GM21360 (cell line): ENCODE measurements at regions not wholly inside any gene's neighbourhood (a gene's known extent, or its start where the extent isn't known, plus 50 kb on each side); places are given as distances from the start of the nearest gene placed in this dataset.
"Not testable (repeated sequence)": the region's sequence is repeated elsewhere in the genome, so short reads cannot be mapped to it uniquely, and the experiment has no call there.

ENCODE experiments used
- ATAC-seq: cut with Tn5 transposase; IDR thresholded peaks from one replicate; pipeline ENCODE4 v1.9.1; 2021; ENCODE audit warnings: mild to moderate bottlenecking, moderate library complexity; ENCODE audit not compliant: unreplicated experiment

- ATAC-seq = no peak
Observed at GRCh38 chr14:71237556-71237955, 330.3 kb downstream of the PCNX1 start.

- no peak for ATAC-seq
Observed at GRCh38 chr14:71238835-71239234, 331.6 kb downstream of the PCNX1 start.

- ATAC-seq = no peak
Observed at GRCh38 chr14:71240171-71240570, 332.9 kb downstream of the PCNX1 start.

- no peak for ATAC-seq
Observed at GRCh38 chr14:71240866-71241520, 333.7 kb downstream of the PCNX1 start.

GRCh38 chr14:71242237-71242748 lies 335.0 kb downstream of the PCNX1 start:
- no peak for ATAC-seq

- no peak for ATAC-seq
Observed at GRCh38 chr14:71243697-71244096, 336.4 kb downstream of the PCNX1 start.

GRCh38 chr14:71244341-71244740 lies 337.1 kb downstream of the PCNX1 start:
- no peak for ATAC-seq

- ATAC-seq = no peak
Observed at GRCh38 chr14:71245659-71246361, 338.6 kb downstream of the PCNX1 start.

- no peak for ATAC-seq
Observed at GRCh38 chr14:71246539-71246938, 339.3 kb downstream of the PCNX1 start.

GRCh38 chr14:71247106-71247505 lies 339.8 kb downstream of the PCNX1 start:
- no peak for ATAC-seq

GRCh38 chr14:71248194-71248593 lies 340.9 kb downstream of the PCNX1 start:
- no peak for ATAC-seq

- ATAC-seq = no peak
Observed at GRCh38 chr14:71250347-71250746, 343.1 kb downstream of the PCNX1 start.

GRCh38 chr14:71250791-71251190 lies 343.5 kb downstream of the PCNX1 start:
- ATAC-seq = no peak

- not testable (repeated sequence) for ATAC-seq
Observed at GRCh38 chr14:71254091-71254719, 346.9 kb downstream of the PCNX1 start.

- ATAC-seq = no peak
Observed at GRCh38 chr14:71261206-71261605, 353.9 kb downstream of the PCNX1 start.

- ATAC-seq = no peak
Observed at GRCh38 chr14:71262441-71262840, 355.2 kb downstream of the PCNX1 start.

GRCh38 chr14:71264260-71264659 lies 357.0 kb downstream of the PCNX1 start:
- no peak for ATAC-seq

- ATAC-seq = no peak
Observed at GRCh38 chr14:71267007-71267513, 359.8 kb downstream of the PCNX1 start.

- no peak for ATAC-seq
Observed at GRCh38 chr14:71267691-71268090, 360.4 kb downstream of the PCNX1 start.

- no peak for ATAC-seq
Observed at GRCh38 chr14:71270111-71270510, 362.9 kb downstream of the PCNX1 start.

GRCh38 chr14:71271166-71271945 lies 364.1 kb downstream of the PCNX1 start:
- no peak for ATAC-seq
